GM12873 (cell line): ENCODE measurements at regions not wholly inside any gene's neighbourhood (a gene's known extent, or its start where the extent isn't known, plus 50 kb on each side); places are given as distances from the start of the nearest gene placed in this dataset.

Experiments used
- TF ChIP-seq, protein P1 (sequence below): IDR thresholded peaks from 2 replicates; pipeline ENCODE4 v1.5.1; 2012; ENCODE audit warnings: low read depth, mild to moderate bottlenecking, moderate library complexity, low read length, control low read depth; ENCODE audit not compliant: insufficient read depth; ENCODE audit errors: missing control alignments

DNA sequence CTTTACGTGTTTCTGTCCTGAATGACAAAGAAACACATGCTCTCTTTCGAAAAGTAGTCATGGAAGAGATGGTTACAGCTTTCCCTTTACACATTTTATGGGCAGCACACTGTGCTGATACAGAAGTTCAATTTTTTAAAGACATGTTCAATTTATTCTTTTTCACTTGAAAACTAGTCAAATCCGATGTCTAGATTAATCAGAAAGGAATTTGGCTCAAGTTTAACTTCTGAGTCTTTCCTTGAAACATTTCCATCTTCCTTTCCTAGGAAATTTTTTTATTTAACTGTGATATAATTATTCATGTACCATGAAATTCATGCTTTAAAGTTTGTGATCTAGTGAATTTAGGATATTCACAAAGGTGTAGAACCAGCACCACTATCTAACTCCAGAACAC, 360.1 kb downstream of the TNS3 start:
- TF ChIP-seq, protein P1, sequence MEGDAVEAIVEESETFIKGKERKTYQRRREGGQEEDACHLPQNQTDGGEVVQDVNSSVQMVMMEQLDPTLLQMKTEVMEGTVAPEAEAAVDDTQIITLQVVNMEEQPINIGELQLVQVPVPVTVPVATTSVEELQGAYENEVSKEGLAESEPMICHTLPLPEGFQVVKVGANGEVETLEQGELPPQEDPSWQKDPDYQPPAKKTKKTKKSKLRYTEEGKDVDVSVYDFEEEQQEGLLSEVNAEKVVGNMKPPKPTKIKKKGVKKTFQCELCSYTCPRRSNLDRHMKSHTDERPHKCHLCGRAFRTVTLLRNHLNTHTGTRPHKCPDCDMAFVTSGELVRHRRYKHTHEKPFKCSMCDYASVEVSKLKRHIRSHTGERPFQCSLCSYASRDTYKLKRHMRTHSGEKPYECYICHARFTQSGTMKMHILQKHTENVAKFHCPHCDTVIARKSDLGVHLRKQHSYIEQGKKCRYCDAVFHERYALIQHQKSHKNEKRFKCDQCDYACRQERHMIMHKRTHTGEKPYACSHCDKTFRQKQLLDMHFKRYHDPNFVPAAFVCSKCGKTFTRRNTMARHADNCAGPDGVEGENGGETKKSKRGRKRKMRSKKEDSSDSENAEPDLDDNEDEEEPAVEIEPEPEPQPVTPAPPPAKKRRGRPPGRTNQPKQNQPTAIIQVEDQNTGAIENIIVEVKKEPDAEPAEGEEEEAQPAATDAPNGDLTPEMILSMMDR = no peak

DNA sequence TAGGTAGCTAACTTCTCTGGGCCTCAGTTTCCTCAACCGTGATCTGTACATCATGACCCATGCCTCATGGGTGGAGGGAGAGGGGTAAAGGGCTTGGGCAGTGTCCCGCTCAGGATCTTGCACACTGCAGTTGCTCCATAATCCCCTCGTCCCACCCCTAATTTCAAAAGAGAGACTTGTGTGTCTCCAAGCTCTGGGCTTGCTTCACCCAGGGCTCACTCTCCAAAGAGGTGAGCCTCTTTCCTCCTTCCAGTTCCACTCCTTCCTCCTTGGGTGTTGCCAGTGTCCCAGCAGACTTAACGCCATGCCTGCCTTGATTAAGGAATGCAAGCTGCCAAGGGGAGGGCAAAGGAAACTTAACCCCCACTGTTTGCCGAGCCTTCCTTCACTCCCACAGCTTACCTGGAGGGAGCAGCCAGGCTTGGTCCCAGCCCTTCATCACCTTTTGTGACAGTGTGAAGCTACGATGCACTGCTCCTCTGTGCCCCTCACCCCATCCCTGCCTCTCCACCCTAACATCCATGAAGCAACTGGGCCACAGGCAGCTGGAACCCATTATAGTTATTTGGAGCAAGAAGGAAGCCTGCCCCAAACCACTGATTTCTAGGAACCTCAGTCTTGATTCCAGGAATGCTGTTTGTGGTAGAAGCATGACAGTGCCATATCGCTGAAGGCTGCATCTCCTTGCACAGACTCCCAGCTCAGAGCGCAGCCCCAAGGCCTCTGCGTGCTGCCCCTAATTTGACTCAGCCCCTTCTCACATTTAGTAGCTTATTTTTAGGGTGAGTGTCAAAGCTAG, 363.3 kb downstream of the TNS3 start:
- TF ChIP-seq, protein P1 = no peak

DNA sequence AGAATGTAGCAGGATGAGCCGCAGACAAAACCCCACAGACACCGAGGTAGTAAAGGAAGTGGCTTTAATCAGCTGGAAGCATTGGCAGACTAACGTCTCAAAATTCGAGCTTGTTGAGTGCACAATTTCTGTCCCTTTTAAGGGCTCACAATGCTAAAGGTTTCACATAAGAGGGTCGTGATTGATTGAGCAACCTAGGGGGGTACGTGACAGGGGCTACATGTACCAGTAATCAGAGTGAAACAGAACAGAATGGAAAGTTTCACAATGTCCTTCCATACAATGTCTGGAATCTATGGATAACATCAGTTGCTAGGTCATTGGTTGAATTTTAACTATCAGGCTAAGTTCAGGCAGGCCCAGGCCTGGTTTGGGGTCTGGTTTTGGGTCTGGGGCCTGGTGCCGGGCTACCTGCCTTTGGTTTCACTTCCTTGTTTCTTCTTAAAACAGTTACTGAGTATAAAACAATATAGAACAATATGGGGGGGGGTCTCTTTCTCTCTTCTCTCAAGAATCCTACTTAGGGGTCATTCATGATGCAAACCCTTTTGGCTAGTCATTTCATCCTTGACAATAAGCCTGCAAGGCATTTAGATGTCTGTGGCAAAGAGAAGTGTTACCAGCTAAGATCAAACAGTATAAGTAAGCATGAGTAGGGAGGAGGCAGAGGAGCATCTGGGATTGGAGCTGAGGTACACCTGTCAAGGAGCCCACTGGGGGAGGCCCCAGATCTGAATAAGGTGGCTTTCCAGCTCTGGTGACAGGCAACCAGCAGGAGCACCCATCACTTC, 364.1 kb downstream of the TNS3 start:
- TF ChIP-seq, protein P1 = no peak

DNA sequence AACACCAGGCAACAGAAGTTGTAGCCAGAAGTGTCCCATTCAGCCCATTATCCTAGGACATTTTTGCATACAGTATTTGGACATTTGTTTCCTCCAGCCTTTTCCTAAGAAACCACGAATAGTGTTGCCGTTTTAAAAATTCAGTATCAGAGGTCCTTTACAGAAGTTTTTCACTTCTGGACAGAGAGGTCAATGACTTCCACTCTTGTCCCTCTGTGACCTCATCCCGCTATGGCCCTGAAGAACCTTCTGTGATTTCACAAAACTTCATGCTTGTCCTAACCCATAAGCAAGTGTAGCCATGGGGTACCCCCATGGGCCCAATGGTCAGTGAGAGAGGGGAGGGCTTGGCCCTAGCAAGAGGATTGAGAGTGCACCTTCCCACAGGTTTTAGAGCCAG, 364.8 kb downstream of the TNS3 start:
- TF ChIP-seq, protein P1 = no peak

DNA sequence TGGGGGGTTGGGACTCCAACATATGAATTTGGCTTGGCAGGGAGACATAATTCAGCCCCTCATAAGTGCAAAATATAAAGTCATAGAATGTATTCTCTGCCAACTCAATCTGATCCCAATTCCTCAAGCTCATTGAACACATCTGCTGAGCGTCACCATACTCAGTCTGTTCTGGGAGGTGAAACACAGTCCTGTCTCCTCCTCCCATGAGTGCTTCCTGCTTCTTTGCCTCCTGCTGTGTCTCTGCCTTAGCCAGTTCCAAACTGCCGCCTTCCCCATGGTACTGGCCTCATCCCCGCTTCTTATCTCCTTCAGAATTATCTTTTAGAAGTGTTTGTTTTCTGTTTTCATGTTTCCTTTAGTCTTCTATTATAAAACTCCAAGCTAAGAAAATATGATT, 365.5 kb downstream of the TNS3 start:
- TF ChIP-seq, protein P1 = no peak

DNA sequence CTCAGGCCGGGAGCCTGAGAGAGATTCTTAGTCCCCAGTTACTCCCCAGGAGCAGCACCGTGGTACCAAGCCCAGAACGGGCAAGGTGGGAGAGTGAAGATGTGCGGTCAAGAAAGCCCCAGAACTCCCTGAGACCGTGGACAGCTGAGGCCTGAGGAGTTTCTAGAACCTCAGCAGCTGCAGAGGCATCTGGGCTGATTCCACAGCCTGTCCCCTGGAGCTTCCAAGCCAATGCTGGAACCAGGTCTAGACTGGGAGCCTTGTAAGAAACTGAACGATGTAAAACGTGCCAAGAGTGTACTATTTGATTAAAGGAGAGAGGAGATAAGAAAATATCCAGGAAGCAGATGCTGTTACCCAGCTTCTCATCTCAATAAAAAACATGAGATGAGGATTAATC, 366.3 kb downstream of the TNS3 start:
- TF ChIP-seq, protein P1 = no peak

DNA sequence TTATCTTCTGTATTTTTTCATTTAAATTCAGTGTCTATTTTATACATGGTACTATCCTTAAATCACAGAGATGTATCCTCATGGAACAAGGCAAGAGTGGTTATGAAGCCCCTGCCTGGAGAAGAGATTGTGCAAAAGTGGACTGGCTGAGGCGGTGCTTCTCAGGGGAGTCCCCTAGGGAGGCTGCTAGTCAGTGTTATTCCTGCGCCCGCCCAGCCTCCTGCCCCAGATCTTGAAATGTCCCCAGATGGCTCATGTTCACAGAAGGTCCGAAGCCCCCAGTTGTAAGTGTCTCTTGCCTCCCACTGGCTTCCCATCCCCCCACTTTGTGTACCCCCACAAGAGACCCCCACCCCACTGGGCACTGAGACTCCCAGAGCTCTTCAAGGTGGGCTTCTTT, 366.9 kb downstream of the TNS3 start:
- TF ChIP-seq, protein P1 = no peak
